ENCODE measurements at regions not wholly inside any gene's neighbourhood (a gene's known extent, or its start where the extent isn't known, plus 50 kb on each side); places are given as distances from the start of the nearest gene placed in this dataset.

DNA sequence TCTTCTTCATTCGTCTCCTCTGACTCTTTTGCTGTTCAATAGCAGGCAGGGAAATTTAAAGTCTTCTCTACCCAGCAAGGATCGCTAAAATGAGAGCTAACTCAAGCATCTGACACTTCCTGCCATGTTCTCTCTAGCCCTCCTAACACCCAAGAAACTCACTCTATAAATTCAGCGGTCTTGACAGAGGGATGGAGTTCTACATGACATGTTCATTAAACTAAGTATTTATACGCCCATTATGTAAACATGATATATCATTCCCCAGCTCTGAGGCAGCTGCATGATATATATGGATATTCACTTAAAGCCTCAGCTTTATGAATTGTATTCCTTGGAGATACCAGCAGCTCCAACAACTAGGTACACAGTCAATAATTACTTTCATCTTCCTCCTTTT is 231.0 kb downstream of the METTL4 start:
- no peaks in the 10 kb centered on the region for H3K4me1 ChIP-seq (ENCODE audit: low read depth)
- TF ChIP-seq, protein P1, sequence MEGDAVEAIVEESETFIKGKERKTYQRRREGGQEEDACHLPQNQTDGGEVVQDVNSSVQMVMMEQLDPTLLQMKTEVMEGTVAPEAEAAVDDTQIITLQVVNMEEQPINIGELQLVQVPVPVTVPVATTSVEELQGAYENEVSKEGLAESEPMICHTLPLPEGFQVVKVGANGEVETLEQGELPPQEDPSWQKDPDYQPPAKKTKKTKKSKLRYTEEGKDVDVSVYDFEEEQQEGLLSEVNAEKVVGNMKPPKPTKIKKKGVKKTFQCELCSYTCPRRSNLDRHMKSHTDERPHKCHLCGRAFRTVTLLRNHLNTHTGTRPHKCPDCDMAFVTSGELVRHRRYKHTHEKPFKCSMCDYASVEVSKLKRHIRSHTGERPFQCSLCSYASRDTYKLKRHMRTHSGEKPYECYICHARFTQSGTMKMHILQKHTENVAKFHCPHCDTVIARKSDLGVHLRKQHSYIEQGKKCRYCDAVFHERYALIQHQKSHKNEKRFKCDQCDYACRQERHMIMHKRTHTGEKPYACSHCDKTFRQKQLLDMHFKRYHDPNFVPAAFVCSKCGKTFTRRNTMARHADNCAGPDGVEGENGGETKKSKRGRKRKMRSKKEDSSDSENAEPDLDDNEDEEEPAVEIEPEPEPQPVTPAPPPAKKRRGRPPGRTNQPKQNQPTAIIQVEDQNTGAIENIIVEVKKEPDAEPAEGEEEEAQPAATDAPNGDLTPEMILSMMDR (IDR thresholded peaks at IDR 0.05), result no peak

DNA sequence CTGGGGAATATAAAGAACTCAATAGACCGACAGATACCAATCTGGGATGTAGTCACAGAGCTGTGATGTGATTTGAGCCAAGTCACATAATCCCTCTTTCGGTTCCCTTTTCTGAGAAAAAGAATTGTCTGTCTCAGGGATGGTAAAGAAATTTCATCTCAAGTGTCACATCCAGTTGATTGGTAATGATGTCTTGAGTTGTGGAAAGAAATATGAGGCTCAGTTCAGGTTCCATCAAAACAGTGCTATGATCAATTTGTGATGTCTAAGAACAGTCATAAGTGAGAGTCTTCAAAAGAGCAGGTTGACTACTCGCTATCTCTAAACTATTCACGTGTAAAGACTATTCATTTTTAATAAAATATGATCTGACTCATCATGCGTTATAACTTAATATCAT is 223.3 kb downstream of the METTL4 start:
- intact Hi-C loops (cut with DNase I, micrococcal nuclease), result no loop called here
- Histone ChIP-seq H3K36me3 (ENCODE audit: low read depth) (no peaks in the 10 kb centered on the region), H3K4me1 (ENCODE audit: low read depth) (no peaks in the 10 kb centered on the region), H3K4me3 (no peak overlapping the region), H3K9me3 (no peaks in the 10 kb centered on the region)
- DNase-seq (no peak), ATAC-seq (no peak)
- TF ChIP-seq, protein P1 (IDR thresholded peaks at IDR 0.05), result no peak

More for the DNA sequence above, 231.0 kb downstream of the METTL4 start:
- Histone ChIP-seq H3K4me3 (no peak overlapping the region), H3K9me3 (no peaks in the 10 kb centered on the region), H3K36me3 (ENCODE audit: low read depth) (no peaks in the 10 kb centered on the region)
- DNase-seq, result no peak
- intact Hi-C loops (cut with DNase I, micrococcal nuclease), result no loop called here
- no peak for ATAC-seq

DNA sequence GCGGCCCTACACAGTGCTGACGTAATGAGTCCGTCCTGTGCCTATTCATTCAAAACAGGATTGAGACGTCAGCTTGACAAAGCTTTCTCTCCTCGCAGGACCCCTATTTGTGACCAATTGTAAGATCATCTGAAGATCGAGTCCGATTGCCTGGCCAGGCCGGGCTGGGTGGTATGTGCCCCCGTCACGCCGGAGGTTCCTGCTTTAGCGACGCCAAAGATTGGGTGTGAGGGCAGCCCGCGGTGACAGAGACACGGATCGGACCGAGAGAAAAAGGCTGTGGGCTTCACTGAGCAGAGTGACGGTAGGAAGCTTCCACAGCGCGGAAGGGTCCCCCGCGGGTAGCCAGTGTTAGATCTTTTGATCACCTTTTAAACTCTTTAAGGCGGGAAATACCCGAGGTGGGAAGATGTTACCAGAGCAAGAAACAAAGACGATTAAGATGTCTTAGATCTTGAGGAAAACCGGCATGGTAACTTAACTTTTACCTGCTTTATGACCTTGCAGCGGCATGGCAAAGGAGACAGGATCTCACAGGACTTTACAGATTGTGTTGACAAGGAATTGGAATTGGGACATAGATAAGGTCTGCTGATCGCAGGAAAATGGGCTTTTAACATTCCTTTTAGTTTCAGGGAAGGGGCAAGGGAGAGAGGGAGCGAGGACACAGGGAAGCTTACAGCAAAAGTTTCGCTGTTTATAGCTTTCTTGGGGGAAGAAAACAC is 220.0 kb downstream of the METTL4 start:
- Histone ChIP-seq H3K4me1 (ENCODE audit: low read depth) (no peaks in the 10 kb centered on the region), H3K36me3 (ENCODE audit: low read depth) (no peaks in the 10 kb centered on the region), H3K4me3 (no peak overlapping the region), H3K9me3 (no peaks in the 10 kb centered on the region)
- no peak for ATAC-seq
- TF ChIP-seq, protein P1 (IDR thresholded peaks at IDR 0.05), result no peak
- intact Hi-C loops (cut with DNase I, micrococcal nuclease), result loop anchor here in 1 of 2 donors (10.0 kb wide), 1 partner anchor 64 kb away; no protein-coding TSS in a partner anchor
- no peak for DNase-seq

DNA sequence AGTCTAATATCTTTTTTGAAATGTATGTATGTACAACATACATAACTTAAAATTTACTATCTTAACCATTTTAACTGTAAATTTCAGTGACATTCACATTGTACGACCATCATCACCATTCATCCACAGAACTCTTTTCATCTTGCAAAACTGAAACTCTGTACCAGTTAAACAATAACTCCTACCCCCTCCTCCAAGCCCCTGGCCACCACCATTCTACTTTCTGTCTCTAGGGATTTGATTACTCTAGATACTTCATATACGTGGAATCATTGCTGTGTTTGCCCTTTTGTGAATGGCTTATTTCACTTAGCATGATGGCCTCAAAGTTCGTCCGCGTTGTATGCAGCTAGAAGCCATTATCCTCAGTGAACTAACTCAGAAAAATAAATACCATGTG is 217.0 kb downstream of the METTL4 start:
- TF ChIP-seq, protein P1 (IDR thresholded peaks at IDR 0.05), result no peak
- no peak for ATAC-seq
- H3K4me3 ChIP-seq, result no peak overlapping the region
- intact Hi-C loops (cut with DNase I, micrococcal nuclease), result loop anchor here in 1 of 2 donors (10.0 kb wide), 1 partner anchor 61 kb away; no protein-coding TSS in a partner anchor
- no peaks in the 10 kb centered on the region for H3K9me3 ChIP-seq
- H3K36me3 ChIP-seq (ENCODE audit: low read depth), result no peaks in the 10 kb centered on the region
- DNase-seq, result no peak
- no peaks in the 10 kb centered on the region for H3K4me1 ChIP-seq (ENCODE audit: low read depth)

DNA sequence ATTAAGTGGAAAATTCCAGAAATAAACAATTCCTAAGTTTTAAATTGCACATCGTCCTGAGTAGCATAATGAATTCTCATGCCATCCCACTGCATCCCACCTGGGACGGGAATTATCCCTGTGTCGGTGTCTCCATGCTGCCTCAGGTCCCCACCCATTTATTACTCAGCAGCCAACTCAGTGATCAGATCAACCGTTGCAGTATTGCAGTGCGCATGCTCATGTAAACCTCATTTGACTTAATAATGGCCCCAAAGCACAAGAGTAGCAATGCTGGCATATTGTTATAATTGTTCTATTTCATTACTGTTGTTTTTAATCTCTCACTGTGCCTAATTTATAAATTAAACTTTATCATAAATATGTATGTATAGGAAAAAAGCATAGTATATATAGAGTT is 214.4 kb downstream of the METTL4 start:
- ATAC-seq (no peak), DNase-seq (no peak)
- intact Hi-C loops (cut with DNase I, micrococcal nuclease), result loop anchor here in 1 of 2 donors (10.0 kb wide), 1 partner anchor 58 kb away; no protein-coding TSS in a partner anchor
- Histone ChIP-seq H3K4me3 (no peak overlapping the region), H3K9me3 (no peaks in the 10 kb centered on the region), H3K4me1 (ENCODE audit: low read depth) (no peaks in the 10 kb centered on the region), H3K36me3 (ENCODE audit: low read depth) (no peaks in the 10 kb centered on the region)
- TF ChIP-seq, protein P1 (IDR thresholded peaks at IDR 0.05), result no peak

Measured in mucosa of descending colon (tissue), 3 donors.